K562 (cell line): ENCODE measurements at regions not wholly inside any gene's neighbourhood (a gene's known extent, or its start where the extent isn't known, plus 50 kb on each side); places are given as distances from the start of the nearest gene placed in this dataset.

Source experiments
- CEBPB ChIP-seq: fragments of 450-650 bp; IDR thresholded peaks from 2 replicates; pipeline ENCODE4 v1.6.1; 2016; ENCODE audit warnings: missing genetic modification characterization, missing compliant biosample characterization
- FOXJ3 ChIP-seq: sonication (generic); formaldehyde crosslinking; IDR thresholded peaks from 2 replicates; pipeline ENCODE4 v1.4.0; 2020; ENCODE audit warnings: mild to moderate bottlenecking, missing genetic modification reagents
- NCOA2 ChIP-seq, 2 experiments: fragments of 450-650 bp; IDR thresholded peaks; 2 replicates each; pipeline ENCODE4 v1.6.1; 2018; ENCODE audit warnings: mild to moderate bottlenecking in 2 of 2, moderate library complexity in 1 of 2; ENCODE audit not compliant: partially characterized antibody in 2 of 2
- PHF21A ChIP-seq: fragments of 450-650 bp; IDR thresholded peaks from 2 replicates; pipeline ENCODE4 v1.6.1; 2017; ENCODE audit warnings: low read depth, borderline replicate concordance
- POLR2AphosphoS5 ChIP-seq: IDR thresholded peaks from 2 replicates; pipeline ENCODE4 v1.6.1; 2011; ENCODE audit warnings: mild to moderate bottlenecking, low read depth, low read length, moderate library complexity; ENCODE audit not compliant: control insufficient read depth, insufficient read depth
- XRCC5 ChIP-seq: fragments of 200-400 bp; formaldehyde crosslinking; IDR thresholded peaks from 2 replicates; pipeline ENCODE4 v1.6.1; 2017; ENCODE audit warnings: low read depth, mild to moderate bottlenecking, low read length
- TF ChIP-seq, protein P1 (sequence below): fragments of 450-650 bp; IDR thresholded peaks from 2 replicates; pipeline ENCODE4 v1.6.1; 2018; ENCODE audit warnings: mild to moderate bottlenecking, low read depth; ENCODE audit not compliant: partially characterized antibody
- TF ChIP-seq, protein P2 (sequence below): fragments of 450-650 bp; IDR thresholded peaks from 2 replicates; pipeline ENCODE4 v1.6.1; 2016
- TF ChIP-seq, protein P3 (sequence below): sonication (generic); formaldehyde crosslinking; IDR thresholded peaks from 2 replicates; pipeline ENCODE4 v1.8.1; 2022; ENCODE audit warnings: missing genetic modification reagents

DNA sequence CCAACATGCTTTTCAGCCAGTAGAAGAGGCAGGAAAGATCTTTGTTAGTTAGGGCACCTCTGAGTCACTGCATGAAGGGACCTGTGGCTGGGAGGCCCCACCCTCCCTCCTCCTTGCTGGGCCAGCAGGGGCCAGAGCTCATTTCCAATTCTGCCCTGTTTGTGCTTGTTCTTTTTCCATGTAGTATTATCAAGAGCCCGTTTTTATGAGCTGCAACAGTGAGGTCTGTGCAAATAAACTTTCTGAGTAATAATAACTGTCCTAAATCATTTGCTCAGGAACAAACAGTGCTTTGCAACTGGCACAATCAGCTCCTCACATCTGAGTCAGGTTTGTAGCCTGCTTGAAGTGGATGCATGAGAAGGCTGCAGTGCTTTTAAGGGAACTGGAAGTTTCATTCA, 128.0 kb downstream of the ARL4C start:
- TF ChIP-seq, protein P1, sequence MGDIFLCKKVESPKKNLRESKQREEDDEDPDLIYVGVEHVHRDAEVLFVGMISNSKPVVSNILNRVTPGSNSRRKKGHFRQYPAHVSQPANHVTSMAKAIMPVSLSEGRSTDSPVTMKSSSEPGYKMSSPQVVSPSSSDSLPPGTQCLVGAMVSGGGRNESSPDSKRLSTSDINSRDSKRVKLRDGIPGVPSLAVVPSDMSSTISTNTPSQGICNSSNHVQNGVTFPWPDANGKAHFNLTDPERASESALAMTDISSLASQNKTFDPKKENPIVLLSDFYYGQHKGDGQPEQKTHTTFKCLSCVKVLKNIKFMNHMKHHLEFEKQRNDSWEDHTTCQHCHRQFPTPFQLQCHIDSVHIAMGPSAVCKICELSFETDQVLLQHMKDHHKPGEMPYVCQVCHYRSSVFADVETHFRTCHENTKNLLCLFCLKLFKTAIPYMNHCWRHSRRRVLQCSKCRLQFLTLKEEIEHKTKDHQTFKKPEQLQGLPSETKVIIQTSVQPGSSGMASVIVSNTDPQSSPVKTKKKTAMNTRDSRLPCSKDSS: no peak
- TF ChIP-seq CEBPB (tag) (no peak), POLR2AphosphoS5 (no peak), FOXJ3 (CRISPR knock-in tag) (no peak), XRCC5 (no peak), PHF21A (no peak), NCOA2 (IDR thresholded peaks at IDR 0.05; ENCODE audit: partially characterized antibody in 2 of 2) (no peak)
- TF ChIP-seq, protein P2, sequence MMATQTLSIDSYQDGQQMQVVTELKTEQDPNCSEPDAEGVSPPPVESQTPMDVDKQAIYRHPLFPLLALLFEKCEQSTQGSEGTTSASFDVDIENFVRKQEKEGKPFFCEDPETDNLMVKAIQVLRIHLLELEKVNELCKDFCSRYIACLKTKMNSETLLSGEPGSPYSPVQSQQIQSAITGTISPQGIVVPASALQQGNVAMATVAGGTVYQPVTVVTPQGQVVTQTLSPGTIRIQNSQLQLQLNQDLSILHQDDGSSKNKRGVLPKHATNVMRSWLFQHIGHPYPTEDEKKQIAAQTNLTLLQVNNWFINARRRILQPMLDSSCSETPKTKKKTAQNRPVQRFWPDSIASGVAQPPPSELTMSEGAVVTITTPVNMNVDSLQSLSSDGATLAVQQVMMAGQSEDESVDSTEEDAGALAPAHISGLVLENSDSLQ: no peak
- TF ChIP-seq, protein P3, sequence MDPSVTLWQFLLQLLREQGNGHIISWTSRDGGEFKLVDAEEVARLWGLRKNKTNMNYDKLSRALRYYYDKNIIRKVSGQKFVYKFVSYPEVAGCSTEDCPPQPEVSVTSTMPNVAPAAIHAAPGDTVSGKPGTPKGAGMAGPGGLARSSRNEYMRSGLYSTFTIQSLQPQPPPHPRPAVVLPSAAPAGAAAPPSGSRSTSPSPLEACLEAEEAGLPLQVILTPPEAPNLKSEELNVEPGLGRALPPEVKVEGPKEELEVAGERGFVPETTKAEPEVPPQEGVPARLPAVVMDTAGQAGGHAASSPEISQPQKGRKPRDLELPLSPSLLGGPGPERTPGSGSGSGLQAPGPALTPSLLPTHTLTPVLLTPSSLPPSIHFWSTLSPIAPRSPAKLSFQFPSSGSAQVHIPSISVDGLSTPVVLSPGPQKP (CRISPR knock-in tag): no peak
